ENCODE measurements at regions not wholly inside any gene's neighbourhood (a gene's known extent, or its start where the extent isn't known, plus 50 kb on each side); places are given as distances from the start of the nearest gene placed in this dataset.
"Not testable (repeated sequence)": the region's sequence is repeated elsewhere in the genome, so short reads cannot be mapped to it uniquely, and the experiment has no call there.

DNA sequence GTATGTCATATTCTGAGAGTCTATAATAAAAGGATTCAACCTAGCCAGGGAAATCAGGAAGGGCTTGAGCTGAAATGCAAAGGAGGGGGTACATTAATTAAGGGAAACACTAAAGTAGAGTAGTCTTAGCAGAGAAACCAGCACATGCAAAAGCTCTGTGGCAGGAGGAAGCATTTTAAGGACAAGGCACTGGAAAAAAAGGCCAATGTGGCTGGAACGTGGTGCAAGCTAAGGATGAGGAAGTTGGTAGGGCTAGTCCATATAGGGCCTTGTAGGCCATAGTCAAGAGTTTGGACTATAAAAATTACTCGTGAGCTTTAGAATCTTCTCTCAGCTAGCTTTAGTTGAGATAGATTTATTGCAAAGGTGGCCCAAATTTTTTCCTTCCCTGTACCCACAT lies 75.2 kb upstream of the TOP1 start:
- POLR2A ChIA-PET: no interaction called here
- H3K27me3 ChIP-seq (replicated peaks in 2 of 5; ENCODE audit: control insufficient read depth in 4 of 5, insufficient read depth in 5 of 5, low read length in 4 of 5): no peaks in the 10 kb centered on the region
- no peak overlapping the region for H3K4me3 ChIP-seq (ENCODE audit: control insufficient read depth in 1 of 7, extremely low read depth in 1 of 7, insufficient read depth in 4 of 7, low read depth in 2 of 7, low read length in 6 of 7)
- no peak overlapping the region for H3K27ac ChIP-seq (ENCODE audit: insufficient read depth in 1 of 2, low read depth in 1 of 2, low read length in 2 of 2, poor library complexity in 1 of 2, severe bottlenecking in 2 of 2)
- WGBS (ENCODE audit: insufficient coverage): 55% methylated on average over 1 of the region's 2 CpGs
- CTCF ChIA-PET: interaction anchor here (0.9 to 3.1 kb wide), 6 partner anchors 9 to 156 kb away, joined by 3 to 16 read pairs (median 5); no protein-coding TSS in a partner anchor
- H3K4me1 ChIP-seq (ENCODE audit: control extremely low read depth in 1 of 4, control insufficient read depth in 4 of 4, insufficient read depth in 4 of 4, low read length in 3 of 4): peaks cover 0 to 8% (median 7%) of the 10 kb centered on the region in 4 experiments
- no peaks in the 10 kb centered on the region for H3K36me3 ChIP-seq (ENCODE audit: control insufficient read depth in 4 of 4, insufficient read depth in 4 of 4, low read length in 3 of 4)
- H3K9me3 ChIP-seq (ENCODE audit: control extremely low read depth in 1 of 5, control insufficient read depth in 4 of 5, insufficient read depth in 2 of 5, low read depth in 1 of 5, low read length in 4 of 5): peaks cover 0 to 6% (median 0%) of the 10 kb centered on the region in 5 experiments
- no peak for DNase-seq

DNA sequence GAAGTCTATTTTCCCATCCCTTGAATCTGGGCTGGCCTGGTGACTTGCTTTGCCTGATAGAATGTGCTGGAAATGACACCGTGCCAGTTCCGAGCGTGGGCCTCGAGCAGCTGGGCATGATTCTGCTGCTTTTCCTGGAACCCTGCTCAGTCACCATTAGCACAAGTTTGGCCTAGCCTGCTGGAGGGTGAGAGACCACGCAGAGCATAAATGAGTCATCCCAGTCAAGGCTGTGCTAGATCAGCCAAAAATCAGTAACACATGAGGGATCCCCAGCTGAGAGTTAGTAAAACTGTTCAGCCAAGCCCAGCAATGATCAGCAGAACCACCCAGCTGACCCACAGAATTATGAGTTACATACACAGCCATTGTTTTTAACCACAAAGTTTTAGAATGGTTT lies 74.8 kb upstream of the TOP1 start:
- H3K36me3 ChIP-seq (ENCODE audit: control insufficient read depth in 4 of 4, insufficient read depth in 4 of 4, low read length in 3 of 4): no peaks in the 10 kb centered on the region
- no peak overlapping the region for H3K4me3 ChIP-seq (ENCODE audit: control insufficient read depth in 1 of 7, extremely low read depth in 1 of 7, insufficient read depth in 4 of 7, low read depth in 2 of 7, low read length in 6 of 7)
- H3K9me3 ChIP-seq (ENCODE audit: control extremely low read depth in 1 of 5, control insufficient read depth in 4 of 5, insufficient read depth in 2 of 5, low read depth in 1 of 5, low read length in 4 of 5): peaks cover 0 to 6% (median 0%) of the 10 kb centered on the region in 5 experiments
- no peak for DNase-seq
- ChIA-PET CTCF (interaction anchor here (1.5 to 3.1 kb wide), 4 partner anchors 9 to 16 kb away, joined by 4 to 16 read pairs (median 10); no protein-coding TSS in a partner anchor), POLR2A (no interaction called here)
- 100% methylated on average over 5 of the region's 5 CpGs for WGBS (ENCODE audit: insufficient coverage)
- H3K27ac ChIP-seq (ENCODE audit: insufficient read depth in 1 of 2, low read depth in 1 of 2, low read length in 2 of 2, poor library complexity in 1 of 2, severe bottlenecking in 2 of 2): no peak overlapping the region
- no peaks in the 10 kb centered on the region for H3K27me3 ChIP-seq (replicated peaks in 2 of 5; ENCODE audit: control insufficient read depth in 4 of 5, insufficient read depth in 5 of 5, low read length in 4 of 5)
- H3K4me1 ChIP-seq (ENCODE audit: control extremely low read depth in 1 of 4, control insufficient read depth in 4 of 4, insufficient read depth in 4 of 4, low read length in 3 of 4): peaks cover 0 to 8% (median 7%) of the 10 kb centered on the region in 4 experiments

- WGBS (ENCODE audit: insufficient coverage): 96% methylated on average over 8 of the region's 10 CpGs
- ChIA-PET CTCF (interaction anchor here (1.3 to 3.1 kb wide), 5 partner anchors 8 to 16 kb away, joined by 4 to 16 read pairs (median 6); no protein-coding TSS in a partner anchor), POLR2A (no interaction called here)
- Histone ChIP-seq H3K4me1 (ENCODE audit: control extremely low read depth in 1 of 4, control insufficient read depth in 4 of 4, insufficient read depth in 4 of 4, low read length in 3 of 4) (peaks cover 0 to 8% (median 7%) of the 10 kb centered on the region in 4 experiments), H3K4me3 (ENCODE audit: control insufficient read depth in 1 of 7, extremely low read depth in 1 of 7, insufficient read depth in 4 of 7, low read depth in 2 of 7, low read length in 6 of 7) (no peak overlapping the region), H3K27ac (ENCODE audit: insufficient read depth in 1 of 2, low read depth in 1 of 2, low read length in 2 of 2, poor library complexity in 1 of 2, severe bottlenecking in 2 of 2) (no peak overlapping the region), H3K27me3 (replicated peaks in 2 of 5; ENCODE audit: control insufficient read depth in 4 of 5, insufficient read depth in 5 of 5, low read length in 4 of 5) (no peaks in the 10 kb centered on the region), H3K9me3 (ENCODE audit: control extremely low read depth in 1 of 5, control insufficient read depth in 4 of 5, insufficient read depth in 2 of 5, low read depth in 1 of 5, low read length in 4 of 5) (peaks cover 0 to 6% (median 0%) of the 10 kb centered on the region in 5 experiments), H3K36me3 (ENCODE audit: control insufficient read depth in 4 of 4, insufficient read depth in 4 of 4, low read length in 3 of 4) (no peaks in the 10 kb centered on the region)
- DNase-seq: no peak
These were observed 74.0 kb upstream of the TOP1 start for GRCh38 chr20:40954521-40955165.

DNA sequence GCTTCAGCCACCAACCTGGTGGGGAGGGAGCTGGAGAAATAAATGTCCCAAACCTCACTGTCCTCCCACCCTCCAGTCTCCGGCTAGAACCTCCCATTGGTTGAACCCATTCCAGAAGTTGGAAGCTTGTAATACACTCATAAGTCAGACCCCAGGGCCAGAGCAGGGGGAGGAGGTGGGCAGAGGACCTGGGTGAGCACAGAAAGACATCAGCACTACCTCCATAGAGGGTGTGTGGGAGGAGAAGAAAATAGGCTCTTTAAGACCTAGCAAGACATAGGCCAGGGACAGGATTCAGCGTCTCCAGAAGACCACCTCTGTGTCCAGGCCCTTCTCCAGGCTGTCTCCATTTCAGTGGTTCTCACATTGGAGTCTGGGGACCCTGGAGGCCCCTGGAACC lies 73.3 kb upstream of the TOP1 start:
- DNase-seq: no peak
- Histone ChIP-seq H3K9me3 (ENCODE audit: control extremely low read depth in 1 of 5, control insufficient read depth in 4 of 5, insufficient read depth in 2 of 5, low read depth in 1 of 5, low read length in 4 of 5) (peaks cover 0 to 6% (median 0%) of the 10 kb centered on the region in 5 experiments), H3K36me3 (ENCODE audit: control insufficient read depth in 4 of 4, insufficient read depth in 4 of 4, low read length in 3 of 4) (no peaks in the 10 kb centered on the region), H3K4me1 (ENCODE audit: control extremely low read depth in 1 of 4, control insufficient read depth in 4 of 4, insufficient read depth in 4 of 4, low read length in 3 of 4) (peaks cover 0 to 8% (median 7%) of the 10 kb centered on the region in 4 experiments), H3K4me3 (ENCODE audit: control insufficient read depth in 1 of 7, extremely low read depth in 1 of 7, insufficient read depth in 4 of 7, low read depth in 2 of 7, low read length in 6 of 7) (no peak overlapping the region), H3K27me3 (replicated peaks in 2 of 5; ENCODE audit: control insufficient read depth in 4 of 5, insufficient read depth in 5 of 5, low read length in 4 of 5) (no peaks in the 10 kb centered on the region), H3K27ac (ENCODE audit: insufficient read depth in 1 of 2, low read depth in 1 of 2, low read length in 2 of 2, poor library complexity in 1 of 2, severe bottlenecking in 2 of 2) (no peak overlapping the region)
- ChIA-PET CTCF (interaction anchor here (1.3 to 3.1 kb wide), 3 partner anchors 10 to 13 kb away, joined by 4 to 16 read pairs (median 6); no protein-coding TSS in a partner anchor), POLR2A (no interaction called here)
- 100% methylated on average over 1 of the region's 2 CpGs for WGBS (ENCODE audit: insufficient coverage)

- H3K36me3 ChIP-seq (ENCODE audit: control insufficient read depth in 4 of 4, insufficient read depth in 4 of 4, low read length in 3 of 4); H3K4me3 ChIP-seq (ENCODE audit: control insufficient read depth in 1 of 7, extremely low read depth in 1 of 7, insufficient read depth in 4 of 7, low read depth in 2 of 7, low read length in 6 of 7); H3K4me1 ChIP-seq (ENCODE audit: control extremely low read depth in 1 of 4, control insufficient read depth in 4 of 4, insufficient read depth in 4 of 4, low read length in 3 of 4); POLR2A ChIA-PET; H3K27me3 ChIP-seq (replicated peaks in 2 of 5; ENCODE audit: control insufficient read depth in 4 of 5, insufficient read depth in 5 of 5, low read length in 4 of 5); H3K27ac ChIP-seq (ENCODE audit: insufficient read depth in 1 of 2, low read depth in 1 of 2, low read length in 2 of 2, poor library complexity in 1 of 2, severe bottlenecking in 2 of 2); H3K9me3 ChIP-seq (ENCODE audit: control extremely low read depth in 1 of 5, control insufficient read depth in 4 of 5, insufficient read depth in 2 of 5, low read depth in 1 of 5, low read length in 4 of 5); DNase-seq: not testable (repeated sequence)
- 88% methylated on average over 3 of the region's 8 CpGs for WGBS (ENCODE audit: insufficient coverage)
- CTCF ChIA-PET: interaction anchor here (1.2 to 3.1 kb wide), 2 partner anchors 10 to 12 kb away, joined by 6 to 16 read pairs; no protein-coding TSS in a partner anchor
These were observed 72.8 kb upstream of the TOP1 start for GRCh38 chr20:40955826-40956225.

GRCh38 chr20:40956542-40957264 lies 71.9 kb upstream of the TOP1 start:
- ChIA-PET POLR2A (no interaction called here), CTCF (interaction anchor here (1.2 to 1.4 kb wide), 2 partner anchors 10 to 11 kb away, joined by 4 to 6 read pairs; no protein-coding TSS in a partner anchor)
- Histone ChIP-seq H3K36me3 (ENCODE audit: control insufficient read depth in 4 of 4, insufficient read depth in 4 of 4, low read length in 3 of 4) (no peaks in the 10 kb centered on the region), H3K4me3 (ENCODE audit: control insufficient read depth in 1 of 7, extremely low read depth in 1 of 7, insufficient read depth in 4 of 7, low read depth in 2 of 7, low read length in 6 of 7) (peak overlapping the region in 1 of 7 experiments; percentile 21), H3K27ac (ENCODE audit: insufficient read depth in 1 of 2, low read depth in 1 of 2, low read length in 2 of 2, poor library complexity in 1 of 2, severe bottlenecking in 2 of 2) (no peak overlapping the region), H3K4me1 (ENCODE audit: control extremely low read depth in 1 of 4, control insufficient read depth in 4 of 4, insufficient read depth in 4 of 4, low read length in 3 of 4) (peaks cover 0 to 12% (median 10%) of the 10 kb centered on the region in 4 experiments), H3K27me3 (replicated peaks in 2 of 5; ENCODE audit: control insufficient read depth in 4 of 5, insufficient read depth in 5 of 5, low read length in 4 of 5) (no peaks in the 10 kb centered on the region), H3K9me3 (ENCODE audit: control extremely low read depth in 1 of 5, control insufficient read depth in 4 of 5, insufficient read depth in 2 of 5, low read depth in 1 of 5, low read length in 4 of 5) (peaks cover 0 to 6% (median 0%) of the 10 kb centered on the region in 5 experiments)
- peak; percentile 17 to 65 (median 58) for DNase-seq
- 29% methylated on average over 7 of the region's 15 CpGs for WGBS (ENCODE audit: insufficient coverage)

All from common myeloid progenitor, CD34-positive (primary cell).